GM18858 (cell line): ENCODE measurements at regions not wholly inside any gene's neighbourhood (a gene's known extent, or its start where the extent isn't known, plus 50 kb on each side); places are given as distances from the start of the nearest gene placed in this dataset.
A peak's percentile ranks its signal among the peaks of the same experiment; 100 is the strongest.

ENCODE experiments used
- ATAC-seq: cut with Tn5 transposase; IDR thresholded peaks from one replicate; pipeline ENCODE4 v1.9.1; 2021; ENCODE audit not compliant: unreplicated experiment

- no peak for ATAC-seq
Observed at GRCh38 chr7:118298771-118299170, 74.3 kb downstream of the ANKRD7 start.

GRCh38 chr7:118300177-118300576, 75.7 kb downstream of the ANKRD7 start:
- no peak for ATAC-seq

GRCh38 chr7:118304100-118304499, 79.6 kb downstream of the ANKRD7 start:
- no peak for ATAC-seq

- ATAC-seq: no peak
Observed at GRCh38 chr7:118305671-118306070, 81.2 kb downstream of the ANKRD7 start.

GRCh38 chr7:118306771-118307170, 82.3 kb downstream of the ANKRD7 start:
- ATAC-seq: no peak

- ATAC-seq: peak; percentile 75
Observed at GRCh38 chr7:118311121-118311836, 86.8 kb downstream of the ANKRD7 start.

- peak; percentile 25 for ATAC-seq
Observed at GRCh38 chr7:118312051-118312450, 87.5 kb downstream of the ANKRD7 start.

GRCh38 chr7:118312966-118313365, 88.5 kb downstream of the ANKRD7 start:
- peak; percentile 58 for ATAC-seq

GRCh38 chr7:118324790-118325449, 100.4 kb downstream of the ANKRD7 start:
- no peak for ATAC-seq

- no peak for ATAC-seq
Observed at GRCh38 chr7:118325450-118325808, 100.9 kb downstream of the ANKRD7 start.

- no peak for ATAC-seq
Observed at GRCh38 chr7:118327174-118327573, 102.7 kb downstream of the ANKRD7 start.

GRCh38 chr7:118328505-118329211, 104.2 kb downstream of the ANKRD7 start:
- ATAC-seq: no peak

GRCh38 chr7:118330388-118330787, 105.9 kb downstream of the ANKRD7 start:
- no peak for ATAC-seq

GRCh38 chr7:118346748-118347147, 122.2 kb downstream of the ANKRD7 start:
- ATAC-seq: no peak

GRCh38 chr7:118349604-118350003, 125.1 kb downstream of the ANKRD7 start:
- ATAC-seq: no peak

- no peak for ATAC-seq
Observed at GRCh38 chr7:118350260-118350659, 125.8 kb downstream of the ANKRD7 start.

- ATAC-seq: peak; percentile 54
Observed at GRCh38 chr7:118352867-118353453, 128.5 kb downstream of the ANKRD7 start.

- no peak for ATAC-seq
Observed at GRCh38 chr7:118366363-118366762, 141.9 kb downstream of the ANKRD7 start.

- ATAC-seq: no peak
Observed at GRCh38 chr7:118368958-118369357, 144.5 kb downstream of the ANKRD7 start.

- no peak for ATAC-seq
Observed at GRCh38 chr7:118369987-118370386, 145.5 kb downstream of the ANKRD7 start.

GRCh38 chr7:118372530-118372929, 148.0 kb downstream of the ANKRD7 start:
- no peak for ATAC-seq

- ATAC-seq: no peak
Observed at GRCh38 chr7:118389629-118390028, 165.1 kb downstream of the ANKRD7 start.
